ENCODE measurements at regions not wholly inside any gene's neighbourhood (a gene's known extent, or its start where the extent isn't known, plus 50 kb on each side); places are given as distances from the start of the nearest gene placed in this dataset.

DNA sequence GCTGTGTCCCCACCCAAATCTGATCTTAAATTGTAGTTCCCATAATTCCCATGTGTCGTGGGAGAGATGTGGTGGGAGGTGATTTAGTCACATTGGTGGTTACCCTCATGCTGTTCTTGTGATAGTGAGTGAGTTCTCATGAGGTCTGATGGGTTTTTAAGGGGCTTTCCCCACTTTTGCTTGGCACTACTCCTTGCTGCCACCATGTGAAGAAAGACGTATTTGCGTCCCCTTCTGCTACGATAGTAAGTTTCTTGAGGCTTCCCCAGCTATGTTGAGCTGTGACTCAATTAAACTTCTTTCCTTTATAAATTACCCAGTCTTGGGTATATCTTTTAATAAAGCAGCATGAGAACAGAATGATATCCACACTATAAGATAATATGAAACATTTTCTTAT, 1023.4 kb downstream of the TLE4 start:
- DNase-seq: no peak

DNA sequence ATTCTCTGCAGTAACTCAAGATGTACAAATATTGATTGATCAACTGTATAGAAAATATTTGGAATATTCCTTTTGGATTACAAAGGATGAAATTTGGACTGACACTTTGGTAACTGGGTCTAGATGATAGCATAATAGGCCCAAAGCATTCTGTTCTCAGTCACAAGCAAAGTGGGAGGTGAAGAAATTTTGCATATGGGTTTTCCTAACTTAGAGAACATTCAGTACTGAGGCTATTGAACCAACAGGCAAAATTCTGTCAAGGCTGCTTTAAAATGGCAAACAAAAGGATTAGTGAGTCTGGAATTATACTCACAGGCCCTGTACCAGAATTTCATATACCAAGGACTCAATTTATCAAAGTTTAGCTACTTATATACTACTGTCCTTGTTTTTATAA, 1020.6 kb downstream of the TLE4 start:
- no peak for DNase-seq

DNA sequence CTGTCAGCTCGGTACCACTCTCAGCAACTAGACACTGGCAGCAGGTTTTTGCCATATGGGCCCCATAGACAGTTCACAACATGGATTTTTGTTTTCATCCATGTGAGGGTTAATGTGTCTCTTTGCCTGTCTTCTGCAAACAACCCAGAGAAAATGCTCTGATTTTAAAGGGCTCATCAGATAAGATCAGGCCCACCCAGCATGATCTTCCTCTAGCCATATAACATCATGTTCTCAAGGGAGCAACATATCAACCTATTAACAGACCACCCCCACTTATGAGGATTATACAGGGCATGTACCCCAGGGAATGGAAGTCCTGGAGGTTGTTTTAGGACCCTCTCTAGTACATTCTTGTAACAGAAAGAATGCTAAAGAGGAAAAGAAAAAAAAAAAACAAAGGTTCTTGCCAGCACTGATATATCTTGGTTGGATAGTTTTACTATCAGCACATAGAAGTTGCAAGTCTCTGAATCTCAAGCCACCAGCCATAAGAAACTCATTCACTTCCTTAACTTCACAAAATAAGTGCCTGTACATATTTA, 1015.1 kb downstream of the TLE4 start:
- DNase-seq: no peak

DNA sequence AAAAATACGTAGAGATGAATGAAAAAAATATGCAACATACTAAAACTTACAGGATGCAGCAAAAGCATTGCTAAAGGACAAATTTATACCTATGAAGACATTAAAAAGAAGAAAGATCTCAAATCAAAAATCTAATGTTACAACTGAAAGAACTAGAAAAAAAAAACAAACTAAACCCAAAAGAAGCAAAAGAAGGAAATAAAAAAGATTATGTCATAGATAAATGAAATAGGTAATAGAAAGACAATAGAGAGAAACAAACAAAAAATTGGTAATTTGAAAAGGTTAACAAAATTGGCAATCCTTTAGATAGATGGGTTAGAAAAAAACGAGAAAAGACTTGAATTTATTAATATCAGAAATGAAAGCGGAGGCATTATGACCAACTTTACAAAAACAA, 1000.2 kb downstream of the TLE4 start:
- DNase-seq: no peak

DNA sequence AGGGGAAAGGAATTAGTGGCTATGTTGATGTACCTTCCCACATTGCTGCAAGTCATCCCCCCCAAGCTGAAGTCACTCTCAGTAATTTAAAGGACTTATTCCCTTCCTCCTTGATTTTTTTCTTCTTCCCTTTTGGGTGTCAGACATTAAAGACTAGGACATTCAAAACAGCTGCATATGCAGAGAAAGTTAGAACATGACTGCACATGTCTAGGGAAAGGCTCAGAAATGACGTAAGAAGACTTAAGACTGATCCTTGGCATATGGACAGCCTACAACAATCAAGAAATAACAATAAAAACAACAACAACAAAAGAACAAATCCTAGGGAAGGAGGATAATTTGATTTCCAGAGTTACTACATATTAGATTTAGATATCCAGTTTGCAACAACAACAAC, 997.5 kb downstream of the TLE4 start:
- no peak for DNase-seq

DNA sequence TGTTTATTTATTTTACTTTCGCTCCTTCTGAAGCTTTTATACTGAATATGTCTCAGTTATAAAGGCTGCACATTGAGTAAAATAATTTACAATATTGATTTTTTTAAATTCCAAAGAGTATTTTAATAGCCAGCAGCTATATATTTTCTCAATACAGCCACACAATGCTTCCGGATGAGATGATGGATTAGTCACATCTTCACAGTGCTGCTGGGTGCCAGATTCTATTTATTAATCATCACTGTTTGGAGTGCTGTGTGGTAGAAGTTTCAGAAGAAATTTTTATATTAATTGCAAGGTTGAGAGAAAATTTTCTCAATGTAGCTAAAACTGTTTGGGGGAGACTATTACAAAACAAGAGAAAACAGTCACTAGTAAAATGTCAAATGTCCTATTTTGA, 989.8 kb downstream of the TLE4 start:
- DNase-seq: no peak

DNA sequence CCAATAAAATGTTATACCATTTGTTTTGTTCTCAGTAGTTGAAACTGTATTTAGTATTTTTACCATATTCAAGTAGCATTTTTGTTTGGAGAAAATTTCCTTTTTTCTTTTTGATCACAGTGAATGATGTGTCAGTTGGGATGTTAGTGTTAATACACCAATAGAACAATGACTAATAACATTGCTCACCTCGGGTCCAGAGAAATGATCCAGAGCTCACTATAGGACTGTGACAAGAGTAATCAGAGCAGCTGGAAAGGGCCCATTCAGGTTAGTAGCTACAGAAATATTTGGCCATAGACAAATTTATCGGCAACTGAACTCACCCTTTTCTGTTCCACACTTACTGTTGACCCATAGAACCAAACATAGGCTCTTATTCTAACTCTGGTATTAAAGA, 989.2 kb downstream of the TLE4 start:
- no peak for DNase-seq

DNA sequence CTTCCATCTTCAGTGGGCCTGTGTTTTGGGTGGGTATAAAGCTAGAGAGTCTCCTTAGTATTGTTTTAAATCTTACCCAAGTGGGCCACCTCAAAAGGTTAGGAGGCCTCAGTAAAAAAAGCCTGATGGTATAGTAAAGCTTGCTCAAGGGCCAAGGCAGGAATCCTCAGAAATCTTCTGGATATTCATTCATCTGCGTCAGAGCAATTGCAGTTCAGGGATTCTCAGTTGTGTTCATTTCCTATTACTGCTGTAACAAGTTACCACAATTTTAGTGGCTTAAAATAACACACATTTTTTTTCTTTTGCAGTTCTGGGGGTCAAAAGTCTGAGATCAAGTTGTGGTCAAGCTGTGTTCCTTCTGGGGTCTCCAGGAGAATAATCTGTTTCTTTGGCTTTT, 985.5 kb downstream of the TLE4 start:
- DNase-seq: no peak

DNA sequence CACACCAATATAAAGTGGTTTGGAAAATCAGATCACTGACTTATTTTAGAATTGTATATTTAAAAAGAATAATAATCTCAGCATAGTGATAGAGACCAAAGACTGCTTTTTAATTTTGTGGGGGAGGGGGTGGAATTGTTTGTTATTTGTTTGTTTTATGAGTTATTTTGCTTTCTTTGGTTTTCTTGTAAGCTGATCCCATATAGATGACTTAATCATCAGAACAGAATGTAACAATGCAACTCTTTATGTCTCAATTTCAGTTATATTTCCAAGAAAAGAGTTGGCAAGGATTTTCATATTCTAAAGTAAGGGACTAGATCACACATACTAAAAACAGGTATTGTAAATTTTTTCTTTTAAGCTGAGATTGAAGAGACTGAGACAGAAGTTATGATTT, 984.9 kb downstream of the TLE4 start:
- no peak for DNase-seq

DNA sequence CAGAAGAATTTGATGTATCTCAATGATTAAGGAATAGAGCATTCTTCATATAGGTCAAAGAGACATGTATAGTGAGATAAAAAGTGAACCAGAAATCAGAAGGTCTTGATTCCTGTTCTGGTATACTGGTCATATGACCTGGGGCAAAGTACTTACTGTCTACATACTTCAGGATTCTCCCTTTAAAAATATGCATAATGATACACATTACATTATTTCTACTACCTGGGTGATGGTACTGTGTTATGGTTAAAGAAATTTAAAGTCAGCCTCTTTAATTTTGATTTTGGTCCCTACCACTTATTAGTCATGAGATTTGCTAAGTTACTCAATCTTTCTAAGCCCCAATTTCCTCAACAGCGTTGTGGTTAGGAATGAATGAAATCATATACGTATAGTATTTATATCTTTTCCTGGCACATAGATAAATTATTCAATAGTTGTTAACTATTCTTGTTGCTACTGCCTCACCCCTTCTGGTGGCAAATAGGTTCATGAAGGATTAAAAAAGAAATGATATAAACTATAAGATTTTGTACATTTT, 984.1 kb downstream of the TLE4 start:
- no peak for DNase-seq

DNA sequence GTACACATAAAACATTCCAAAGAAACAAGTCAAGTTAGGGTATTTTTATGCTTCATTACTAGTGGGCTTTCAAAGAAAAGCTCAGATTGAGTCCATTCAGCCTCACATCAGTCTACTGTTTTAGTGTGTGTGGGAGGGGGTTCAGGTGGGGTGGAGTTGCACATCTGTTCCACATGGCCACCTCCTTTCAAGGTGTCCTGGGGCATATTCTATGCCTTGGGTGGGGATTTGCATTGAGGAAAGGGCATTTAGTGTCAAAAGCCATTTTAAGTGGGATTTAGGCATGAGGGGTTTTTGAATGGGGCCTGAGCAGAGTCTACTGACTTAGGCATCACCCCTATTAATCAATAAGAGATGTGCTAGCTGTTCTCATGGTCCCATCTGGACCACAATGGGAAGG, 983.1 kb downstream of the TLE4 start:
- DNase-seq: no peak

DNA sequence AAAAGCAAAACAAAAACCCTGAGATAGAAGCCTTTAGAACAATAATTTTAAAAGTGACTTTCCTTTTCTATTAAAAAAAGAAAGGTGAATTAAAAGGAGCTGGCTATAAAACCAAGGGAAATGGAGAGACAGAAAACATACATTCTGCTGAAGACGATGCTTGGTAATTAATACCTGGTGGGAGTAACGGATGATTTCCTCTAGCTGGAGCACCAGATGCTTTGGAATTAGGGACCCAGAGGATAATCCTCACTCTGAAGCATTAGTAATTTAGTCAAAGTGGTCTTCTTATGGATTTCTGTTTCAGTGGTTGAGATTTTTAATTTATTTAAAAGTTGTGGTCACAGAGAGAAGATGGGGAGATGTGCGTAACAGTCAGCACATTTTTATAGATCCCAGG, 982.5 kb downstream of the TLE4 start:
- no peak for DNase-seq

DNA sequence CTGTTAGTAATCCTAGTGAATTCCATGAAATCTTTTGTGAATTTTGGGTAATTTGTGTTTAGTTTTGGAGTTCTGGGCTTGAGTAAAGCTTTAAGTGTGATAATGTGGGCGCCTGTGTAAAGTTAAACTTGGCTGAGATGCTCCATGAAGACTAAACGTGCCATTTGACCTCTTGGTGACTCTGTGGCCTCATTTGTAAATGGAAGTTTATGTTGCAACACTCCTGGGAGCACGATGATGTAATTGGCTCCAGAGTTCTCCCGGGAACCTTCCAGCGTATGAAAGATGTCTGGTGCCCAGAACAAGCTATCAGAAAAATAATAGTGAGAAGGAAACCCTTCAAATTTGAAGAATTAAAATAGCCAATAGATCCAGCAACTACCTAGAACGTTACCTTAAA, 981.2 kb downstream of the TLE4 start:
- peak; percentile 50 for DNase-seq

DNA sequence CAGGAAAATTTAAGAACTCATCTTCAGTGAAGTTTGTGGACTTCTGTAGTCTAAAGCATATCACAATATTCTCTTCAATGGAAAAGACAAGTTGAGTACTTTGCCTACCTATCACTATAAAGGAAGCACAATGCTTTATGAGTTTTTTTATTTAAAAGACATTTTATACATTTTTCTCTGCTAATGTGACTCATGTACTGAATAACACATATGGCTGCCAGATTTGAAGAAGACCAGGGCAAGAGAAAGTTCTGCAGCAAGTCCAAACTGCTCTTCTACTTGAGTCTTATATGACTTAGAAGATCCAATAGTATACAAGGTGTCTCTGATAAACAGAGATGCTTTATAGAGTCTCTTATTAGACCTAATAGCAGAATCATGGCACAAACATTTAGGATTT, 978.4 kb downstream of the TLE4 start:
- no peak for DNase-seq

DNA sequence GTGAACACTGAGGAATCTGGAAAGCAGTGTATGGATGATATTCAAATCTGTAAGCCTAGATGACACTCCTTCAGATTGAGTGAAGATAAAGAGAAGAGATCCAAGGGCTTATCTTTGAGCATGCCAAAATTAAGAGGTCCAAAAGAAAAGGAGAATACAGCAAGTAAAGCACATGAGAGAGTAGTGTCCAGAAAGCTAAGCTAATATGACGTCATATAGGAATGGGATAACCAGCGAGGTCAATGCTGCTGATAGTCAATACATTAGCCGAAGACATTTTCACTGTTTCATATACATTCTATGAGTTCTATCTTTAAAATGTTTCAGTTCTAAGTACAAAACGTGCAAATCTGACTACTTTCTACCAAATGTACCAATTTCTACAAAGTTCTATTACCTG, 975.8 kb downstream of the TLE4 start:
- DNase-seq: no peak

DNA sequence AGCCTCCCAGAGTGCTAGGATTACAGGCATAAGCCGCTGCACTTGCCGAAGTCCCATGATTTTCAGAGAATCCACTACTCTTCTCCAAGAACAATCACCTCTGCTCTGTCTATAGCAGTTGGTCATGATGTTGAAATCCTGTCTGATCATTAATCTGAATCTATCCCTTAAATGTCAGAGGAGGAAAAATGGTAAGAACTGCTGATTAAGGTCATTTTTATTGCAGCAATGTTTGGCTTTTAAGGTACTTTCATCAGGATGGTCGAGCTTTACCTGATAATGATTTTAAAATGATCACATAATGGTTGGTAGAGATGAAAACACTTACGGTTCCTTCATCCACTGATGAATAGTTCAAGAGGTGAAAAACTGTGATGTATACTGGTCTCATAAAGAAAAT, 968.6 kb downstream of the TLE4 start:
- no peak for DNase-seq

DNA sequence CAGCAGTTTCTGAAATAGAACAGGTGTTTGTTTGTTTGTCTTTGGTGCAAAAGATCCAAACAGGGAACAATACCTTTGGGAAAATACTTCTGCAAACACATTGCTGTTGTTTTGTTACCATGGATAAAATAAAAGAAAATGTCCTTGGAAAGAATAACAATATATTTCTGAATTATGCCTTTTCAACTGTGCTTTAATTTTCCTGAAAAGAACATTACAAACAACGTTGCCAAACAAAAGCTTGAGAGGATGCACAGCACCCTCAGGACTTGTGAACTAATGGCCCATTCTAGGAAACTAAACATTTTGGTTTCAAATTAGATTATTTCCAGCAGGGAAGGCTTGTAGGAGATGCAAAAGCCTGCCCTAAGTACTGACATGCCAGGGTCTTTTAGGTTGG, 967.2 kb downstream of the TLE4 start:
- no peak for DNase-seq

DNA sequence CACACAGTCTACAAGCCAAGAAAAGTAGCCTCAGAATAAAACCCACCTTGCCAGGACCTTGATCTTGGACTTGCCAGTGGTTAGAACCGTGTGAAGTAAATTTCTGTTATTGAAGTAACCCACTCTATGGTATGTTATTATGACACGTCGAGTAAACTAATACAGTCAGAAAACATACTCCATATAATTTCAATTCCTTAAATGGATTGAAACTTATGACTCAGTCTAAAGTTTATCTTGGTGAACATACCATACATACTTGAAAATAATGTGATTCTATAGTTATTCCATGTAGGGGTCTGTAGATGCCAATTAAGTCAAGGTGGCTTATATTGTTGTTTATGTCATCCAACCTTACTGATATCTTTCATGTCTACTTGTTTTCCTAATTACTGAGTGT, 950.7 kb downstream of the TLE4 start:
- DNase-seq: no peak

DNA sequence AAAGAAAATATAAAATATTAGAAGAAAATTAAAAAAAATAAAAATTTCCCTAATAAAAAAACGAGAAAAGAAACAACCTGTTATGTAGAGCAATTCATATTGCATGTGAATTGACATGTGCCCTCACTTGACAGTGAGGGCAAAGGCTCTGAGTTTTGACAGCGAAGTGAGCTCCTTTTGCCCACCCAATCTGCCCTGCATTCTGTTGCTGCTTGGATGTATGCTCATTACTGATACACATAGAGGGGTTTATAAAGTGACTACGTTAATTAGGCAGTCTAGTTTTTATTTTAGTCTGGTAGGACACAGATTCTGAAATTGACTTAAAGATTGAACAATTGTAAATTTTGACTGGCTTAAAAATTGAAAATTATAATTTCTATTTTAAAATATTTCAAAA, 949.4 kb downstream of the TLE4 start:
- DNase-seq: no peak

DNA sequence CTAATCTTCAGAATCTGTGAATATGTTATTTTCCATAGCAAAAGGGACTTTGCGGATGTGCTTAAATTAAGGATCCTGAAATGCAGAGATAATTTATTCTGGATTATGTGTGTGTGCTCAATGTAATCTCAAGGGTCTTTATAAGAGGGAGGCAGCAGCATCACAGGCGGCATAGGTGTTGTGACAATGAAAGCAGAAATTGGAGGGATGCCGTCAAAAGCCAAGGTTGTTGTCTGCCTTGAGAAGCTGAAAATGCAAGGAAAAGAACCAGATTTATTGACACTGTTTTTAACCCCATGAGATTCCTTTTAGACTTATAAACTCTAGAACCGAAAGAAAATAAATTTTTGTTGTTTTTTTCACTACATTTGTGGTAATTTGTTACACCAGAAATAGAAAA, 948.5 kb downstream of the TLE4 start:
- no peak for DNase-seq

DNA sequence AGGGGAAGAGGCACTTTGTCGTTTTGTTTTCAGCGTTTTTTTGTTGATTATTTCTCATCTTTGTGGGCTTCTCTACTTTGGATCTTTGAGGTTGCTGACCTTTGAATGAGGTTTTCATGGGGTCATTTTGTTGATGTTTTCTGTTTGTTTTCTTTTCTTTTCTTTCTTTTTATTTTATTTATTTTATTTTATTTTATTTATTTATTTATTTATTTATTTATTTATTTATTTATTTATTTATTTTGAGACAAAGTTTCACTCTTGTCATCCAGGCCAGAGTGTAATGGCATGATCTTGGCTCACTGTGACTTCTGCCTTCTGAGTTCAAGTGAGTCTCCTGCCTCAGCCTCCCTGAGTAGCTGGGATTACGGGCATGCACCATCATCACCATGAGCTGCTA, 946.7 kb downstream of the TLE4 start:
- no peak for DNase-seq

DNA sequence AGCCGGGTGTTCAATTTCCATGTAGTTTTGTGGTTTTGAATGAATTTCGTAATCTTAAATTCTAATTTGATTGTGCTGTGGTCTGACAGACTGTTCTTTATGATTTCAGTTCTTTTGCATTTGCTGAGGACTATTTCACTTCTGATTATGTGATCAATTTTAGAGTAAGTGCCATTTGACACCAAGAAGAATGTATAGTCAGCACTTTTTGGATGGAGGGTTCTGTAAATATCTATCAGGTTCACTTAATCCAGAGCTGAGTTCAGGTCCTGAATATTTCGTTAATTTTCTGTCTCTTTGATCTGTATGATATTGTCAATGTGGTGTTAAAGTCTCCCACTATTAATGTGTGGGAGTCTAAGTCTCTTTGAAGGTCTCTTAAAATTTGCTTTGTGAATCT, 944.9 kb downstream of the TLE4 start:
- DNase-seq: no peak

DNA sequence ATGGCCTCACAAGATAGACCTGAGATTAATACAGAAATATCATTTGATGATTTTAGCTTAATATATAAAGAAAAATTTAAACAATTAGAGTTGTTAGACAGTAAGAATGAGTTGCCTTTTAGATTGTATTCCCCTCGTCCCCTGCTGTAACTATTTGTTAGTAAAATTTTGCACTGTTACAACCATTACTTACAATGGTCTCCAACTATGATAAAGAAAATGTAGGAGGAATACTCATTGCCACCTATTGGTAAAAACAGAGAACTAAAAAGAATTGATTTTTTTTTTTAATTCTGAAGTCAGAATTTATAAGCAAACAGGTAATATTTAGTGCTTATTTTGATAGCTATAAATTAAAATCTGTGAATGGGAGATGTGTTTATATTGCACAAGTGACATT, 937.6 kb downstream of the TLE4 start:
- no peak for DNase-seq

DNA sequence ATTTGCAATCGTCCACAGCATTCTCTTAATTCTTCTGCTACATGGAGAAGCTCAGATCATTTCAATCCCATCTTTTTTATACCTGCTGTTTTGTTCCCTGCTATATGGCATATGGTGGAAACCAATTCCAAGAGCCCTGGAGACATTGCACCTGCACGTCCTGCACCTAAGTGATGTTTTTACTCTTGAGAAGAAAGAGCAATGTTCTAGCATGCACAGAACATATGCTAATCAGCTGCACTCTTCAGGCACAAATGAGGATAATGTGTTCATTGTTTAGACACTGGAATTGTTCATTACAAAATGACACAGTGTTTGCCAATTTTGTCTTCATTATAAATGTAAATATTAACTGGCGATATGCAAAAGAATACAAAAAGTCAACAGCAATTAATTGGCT, 935.8 kb downstream of the TLE4 start:
- no peak for DNase-seq

DNA sequence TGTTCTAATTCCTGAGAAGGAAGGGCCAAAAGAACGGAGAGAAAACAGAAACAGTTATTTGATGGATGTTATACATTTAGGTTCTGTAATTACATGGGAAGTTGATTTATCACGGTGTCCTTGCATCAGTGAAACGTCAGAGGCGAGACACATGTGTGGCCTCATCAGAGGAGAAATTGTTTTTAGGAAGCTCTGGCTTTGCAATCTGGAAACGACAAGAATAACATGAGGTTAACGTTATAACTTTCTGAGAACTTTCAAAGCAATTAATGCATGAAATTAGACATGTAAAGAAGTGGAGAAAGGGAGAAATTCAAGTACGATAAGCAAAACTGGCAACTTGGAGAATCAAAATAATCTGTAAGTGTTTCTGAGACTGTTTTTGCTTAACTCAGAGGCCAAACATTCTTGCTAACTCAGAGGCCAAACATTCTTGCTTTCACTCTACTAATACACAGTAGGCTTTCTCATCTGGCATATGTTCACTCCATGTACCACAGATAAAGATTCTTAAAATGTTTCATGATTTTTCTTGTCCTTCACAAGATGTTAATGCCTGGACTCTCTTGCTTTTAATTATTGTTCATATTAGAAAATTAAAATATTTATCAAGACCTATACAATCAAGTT, 933.0 kb downstream of the TLE4 start:
- peak; percentile 58 for DNase-seq
